PC-3 (cell line): ENCODE measurements at regions not wholly inside any gene's neighbourhood (a gene's known extent, or its start where the extent isn't known, plus 50 kb on each side); places are given as distances from the start of the nearest gene placed in this dataset.

Experiments
- ATAC-seq: fragments of 200-7000 bp; cut with Tn5 transposase; 2 replicates; pipeline ENCODE4 v1.9.1; 2020; ENCODE audit warnings: mild to moderate bottlenecking, moderate library complexity
- BruUV-seq: library from RNA; stranded (reverse); fragments of 400-500 nt; replicated peaks from 2 replicates; lab custom pipeline; 2021; lab: Mats Ljungman, UMichigan
- CTCF ChIA-PET: fragments of 300-600 bp; sonication (Branson Sonifier 250); formaldehyde crosslinking; loops from one replicate; lab custom pipeline; 2022; ENCODE audit warnings: antibody characterized with exemption; lab: Charles Lee
- POLR2A ChIA-PET: fragments of 300-600 bp; sonication (Branson Sonifier 250); formaldehyde crosslinking; loops from one replicate; lab custom pipeline; 2022; ENCODE audit warnings: antibody characterized with exemption; ENCODE audit not compliant: unreplicated experiment; lab: Charles Lee
- DNase-seq: peaks from one replicate; pipeline ENCODE4 v3.0.0-alpha.2; 2015
- H2AFZ ChIP-seq: fragments of 300-600 bp; sonication (generic); 2 replicates; pipeline ENCODE4 v1.6.0; 2016; ENCODE audit warnings: antibody characterized with exemption, low read length
- H3F3A ChIP-seq: fragments of 300-600 bp; sonication (generic); one replicate; pipeline ENCODE4 v1.6.0; 2017; ENCODE audit warnings: antibody characterized with exemption, low read length, control low read depth, mild to moderate bottlenecking; ENCODE audit not compliant: unreplicated experiment
- H3K27ac ChIP-seq: fragments of 300-600 bp; sonication (generic); 2 replicates; pipeline ENCODE4 v1.5.1; 2016; ENCODE audit warnings: mild to moderate bottlenecking, low read length
- H3K27me3 ChIP-seq: fragments of 300-600 bp; sonication (generic); 2 replicates; pipeline ENCODE4 v1.6.1; 2016; ENCODE audit warnings: low read length, mixed read lengths
- H3K36me3 ChIP-seq: fragments of 300-600 bp; sonication (generic); 2 replicates; pipeline ENCODE4 v1.6.1; 2016; ENCODE audit warnings: low read depth, mixed run types, low read length, mixed read lengths
- H3K4me1 ChIP-seq: fragments of 300-600 bp; sonication (generic); 2 replicates; pipeline ENCODE4 v1.5.1; 2016; ENCODE audit warnings: low read length; ENCODE audit not compliant: insufficient read depth
- H3K4me2 ChIP-seq: fragments of 300-600 bp; sonication (generic); 2 replicates; pipeline ENCODE4 v1.6.0; 2016; ENCODE audit warnings: low read length
- H3K4me3 ChIP-seq: fragments of 300-600 bp; sonication (generic); 2 replicates; pipeline ENCODE4 v1.5.1; 2016; ENCODE audit warnings: mild to moderate bottlenecking, low read length, mixed read lengths
- H3K79me2 ChIP-seq: fragments of 300-600 bp; sonication (generic); 2 replicates; pipeline ENCODE4 v1.6.1; 2017; ENCODE audit warnings: low read length, mixed read lengths
- H3K9ac ChIP-seq: fragments of 300-600 bp; sonication (generic); 2 replicates; pipeline ENCODE4 v1.6.0; 2016; ENCODE audit warnings: mild to moderate bottlenecking, low read length
- H3K9me2 ChIP-seq: fragments of 300-600 bp; sonication (generic); replicated peaks from 2 replicates; pipeline ENCODE4 v1.6.1; 2016; ENCODE audit warnings: mixed run types, low read length, mixed read lengths
- H3K9me3 ChIP-seq: fragments of 300-600 bp; sonication (generic); 2 replicates; pipeline ENCODE4 v1.6.1; 2016; ENCODE audit warnings: low read length, mixed read lengths
- H4K20me1 ChIP-seq: fragments of 300-600 bp; sonication (generic); 2 replicates; pipeline ENCODE4 v1.6.1; 2016; ENCODE audit warnings: low read length, mixed read lengths
- CTCF ChIP-seq: fragments of 300-600 bp; sonication (generic); conservative IDR thresholded peaks from 2 replicates; pipeline ENCODE4 v1.5.1; 2017; ENCODE audit warnings: antibody characterized with exemption, low read depth, mild to moderate bottlenecking, low read length
- EZH2 ChIP-seq: fragments of 300-600 bp; sonication (generic); IDR thresholded peaks from one replicate; pipeline ENCODE4 v1.6.1; 2017; ENCODE audit warnings: antibody characterized with exemption, mild to moderate bottlenecking, low read length; ENCODE audit not compliant: unreplicated experiment
- EZH2phosphoT487 ChIP-seq: fragments of 300-600 bp; sonication (generic); IDR thresholded peaks from 2 replicates; pipeline ENCODE4 v1.6.1; 2018; ENCODE audit warnings: mild to moderate bottlenecking, antibody characterized with exemption, low read length, borderline replicate concordance
- intact Hi-C: fragments of 100-400 bp; cut with micrococcal nuclease; formaldehyde crosslinking; loops from 2 replicates; pipeline ENCODE4 v1.9.0; 2023

GRCh38 chr11:119909077-119909476 is 180.1 kb upstream of the NECTIN1 start:
- Histone ChIP-seq H3K27ac (no peak overlapping the region), H3K27me3 (peaks cover 78% of the 10 kb centered on the region), H4K20me1 (no peaks in the 10 kb centered on the region), H3K9me3 (no peaks in the 10 kb centered on the region), H2AFZ (no peak overlapping the region), H3K9me2 (no peaks in the 10 kb centered on the region), H3K4me2 (no peak overlapping the region), H3K36me3 (no peaks in the 10 kb centered on the region), H3F3A (no peaks in the 10 kb centered on the region), H3K79me2 (no peaks in the 10 kb centered on the region), H3K4me1 (no peaks in the 10 kb centered on the region), H3K4me3 (no peak overlapping the region), H3K9ac (no peak overlapping the region)
- intact Hi-C loops = no loop called here
- POLR2A ChIA-PET = no interaction called here
- DNase-seq (no peak), ATAC-seq (no peak)
- TF ChIP-seq CTCF (no peak), EZH2phosphoT487 (no peak), EZH2 (no peak)
- no TSS peak for BruUV-seq
- CTCF ChIA-PET = no interaction called here

- H3F3A ChIP-seq = no peaks in the 10 kb centered on the region
- TF ChIP-seq CTCF (no peak), EZH2phosphoT487 (no peak), EZH2 (no peak)
- ATAC-seq (no peak), DNase-seq (no peak)
- H3K4me3 ChIP-seq = no peak overlapping the region
- H3K9me3 ChIP-seq = no peaks in the 10 kb centered on the region
- peaks cover 84% of the 10 kb centered on the region for H3K27me3 ChIP-seq
- H3K27ac ChIP-seq = no peak overlapping the region
- no peak overlapping the region for H3K4me2 ChIP-seq
- intact Hi-C loops = no loop called here
- no peaks in the 10 kb centered on the region for H4K20me1 ChIP-seq
- ChIA-PET POLR2A (no interaction called here), CTCF (no interaction called here)
- H3K9me2 ChIP-seq = no peaks in the 10 kb centered on the region
- H3K36me3 ChIP-seq = no peaks in the 10 kb centered on the region
- no TSS peak for BruUV-seq
- no peaks in the 10 kb centered on the region for H3K79me2 ChIP-seq
- no peak overlapping the region for H2AFZ ChIP-seq
- no peaks in the 10 kb centered on the region for H3K4me1 ChIP-seq
- no peak overlapping the region for H3K9ac ChIP-seq
Measured at GRCh38 chr11:119908573-119908904, 179.5 kb upstream of the NECTIN1 start.

DNA sequence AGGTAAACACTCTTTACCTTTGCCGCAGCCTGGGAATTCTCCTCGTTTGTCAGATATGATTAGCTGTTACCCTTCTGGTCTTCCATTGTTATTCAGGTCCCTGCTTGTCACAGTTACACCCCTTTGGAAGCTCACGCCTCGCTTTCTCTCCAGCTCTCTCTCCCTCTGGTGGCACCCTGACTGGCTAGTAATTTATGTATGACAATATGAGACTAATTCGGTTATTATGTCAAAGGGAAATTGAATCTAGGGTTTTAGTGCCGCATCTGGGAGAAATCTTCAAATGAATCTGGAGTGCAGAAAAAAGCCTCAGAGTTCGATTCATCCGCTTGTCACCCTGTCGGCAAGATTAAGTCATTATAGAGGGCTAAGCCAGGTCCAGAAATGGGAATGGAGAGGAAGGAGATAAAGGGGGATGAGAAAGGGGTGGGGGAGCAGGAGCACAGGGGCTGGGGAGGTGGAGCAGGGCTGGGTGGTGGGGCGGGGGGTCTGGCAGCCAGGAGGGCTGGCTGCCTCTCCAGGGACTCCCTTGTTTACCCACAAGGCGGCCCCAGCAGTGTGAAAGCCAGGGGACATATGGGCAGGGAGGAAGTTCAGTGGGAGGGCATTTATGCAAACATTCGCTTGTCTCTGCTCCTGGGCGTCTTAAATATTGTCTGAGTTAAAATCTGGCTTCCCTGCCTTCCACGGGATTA is 179.0 kb upstream of the NECTIN1 start:
- no peak for DNase-seq
- Histone ChIP-seq H3K9me2 (no peaks in the 10 kb centered on the region), H3F3A (no peaks in the 10 kb centered on the region), H3K79me2 (no peaks in the 10 kb centered on the region), H3K4me2 (no peak overlapping the region), H3K27me3 (peaks cover 89% of the 10 kb centered on the region), H2AFZ (no peak overlapping the region), H3K9me3 (no peaks in the 10 kb centered on the region), H3K36me3 (no peaks in the 10 kb centered on the region), H3K27ac (no peak overlapping the region), H4K20me1 (no peaks in the 10 kb centered on the region), H3K4me3 (no peak overlapping the region), H3K4me1 (no peaks in the 10 kb centered on the region), H3K9ac (no peak overlapping the region)
- TF ChIP-seq EZH2 = no peak
- TF ChIP-seq CTCF = no peak
- no peak for TF ChIP-seq EZH2phosphoT487
- CTCF ChIA-PET = no interaction called here
- intact Hi-C loops = no loop called here
- POLR2A ChIA-PET = no interaction called here
- no peak for ATAC-seq
- BruUV-seq = no TSS peak
